KBM-7 (cell line): ENCODE measurements at regions not wholly inside any gene's neighbourhood (a gene's known extent, or its start where the extent isn't known, plus 50 kb on each side); places are given as distances from the start of the nearest gene placed in this dataset.
"Not testable (repeated sequence)": the region's sequence is repeated elsewhere in the genome, so short reads cannot be mapped to it uniquely, and the experiment has no call there.

Experiments
- DNase-seq: peaks from one replicate; pipeline ENCODE4 v3.0.0-alpha.2; 2015
- in situ Hi-C: fragments of 300-500 bp; cut with MboI; formaldehyde crosslinking; loops from 2 replicates; pipeline ENCODE4 v1.14.3; 2020; ENCODE audit warnings: low sequenced_read_pairs, low pct_unique_long_range_greater_than_20kb, mixed read lengths

DNA sequence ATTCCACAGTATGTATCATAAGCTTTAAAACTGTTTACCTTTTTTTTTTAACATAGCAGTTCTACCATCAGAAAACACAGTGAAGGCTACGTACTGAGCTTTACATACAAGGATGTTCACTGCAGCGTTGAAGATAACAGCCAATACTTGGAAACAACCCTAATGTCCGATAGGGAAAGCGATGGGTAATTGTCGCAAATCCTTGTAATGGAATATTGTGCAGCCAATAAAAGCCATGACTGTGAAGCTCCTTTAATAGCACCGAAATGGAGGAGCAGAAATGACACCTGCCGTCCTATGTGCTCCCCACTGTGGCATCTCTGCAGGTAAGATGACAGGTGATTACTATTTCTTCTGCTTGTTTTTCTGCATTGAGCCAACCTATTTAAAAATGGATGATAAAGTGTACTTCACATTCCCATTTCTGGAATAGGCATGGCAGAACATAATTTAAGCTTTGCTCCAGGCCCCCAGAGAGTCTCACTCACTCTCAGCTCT lies 523.8 kb downstream of the PTPRU start:
- DNase-seq, result no peak
- in situ Hi-C loops, result no loop called here

DNA sequence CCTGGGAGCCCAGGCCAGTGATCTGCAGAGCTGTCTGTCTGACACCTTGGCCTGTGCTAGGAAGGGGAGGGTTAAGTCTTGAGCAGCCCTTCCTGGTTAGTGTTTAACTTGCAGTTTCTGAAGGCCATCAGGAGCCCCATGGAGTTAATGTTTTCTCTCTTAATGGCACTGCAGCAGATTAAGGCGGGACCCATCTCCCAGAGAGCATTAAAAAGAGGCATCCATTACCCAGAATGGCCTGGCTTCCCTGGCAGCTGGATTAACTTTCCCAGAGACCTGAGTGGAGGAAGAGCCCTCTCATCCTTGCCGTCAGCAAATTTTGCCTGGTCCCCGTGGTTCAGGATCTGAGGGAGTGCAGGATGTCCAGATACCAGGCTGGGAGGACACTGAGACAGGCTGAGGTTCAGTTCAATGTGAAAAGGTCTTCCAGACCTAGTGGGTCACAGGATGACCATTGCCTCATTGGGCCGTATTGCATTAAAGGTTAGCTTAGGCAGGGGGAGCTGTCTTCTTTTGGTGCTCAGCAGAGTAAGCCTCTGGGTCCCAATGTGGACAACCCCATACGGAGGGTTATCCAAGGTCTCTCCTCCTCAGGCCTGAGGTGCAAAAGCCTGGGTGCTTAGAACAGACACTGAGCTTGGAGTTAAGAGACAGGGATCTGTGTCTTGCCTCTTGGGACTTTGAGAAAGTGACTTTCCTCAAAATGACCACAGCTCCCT lies 522.6 kb downstream of the PTPRU start:
- no peak for DNase-seq
- in situ Hi-C loops, result no loop called here

DNA sequence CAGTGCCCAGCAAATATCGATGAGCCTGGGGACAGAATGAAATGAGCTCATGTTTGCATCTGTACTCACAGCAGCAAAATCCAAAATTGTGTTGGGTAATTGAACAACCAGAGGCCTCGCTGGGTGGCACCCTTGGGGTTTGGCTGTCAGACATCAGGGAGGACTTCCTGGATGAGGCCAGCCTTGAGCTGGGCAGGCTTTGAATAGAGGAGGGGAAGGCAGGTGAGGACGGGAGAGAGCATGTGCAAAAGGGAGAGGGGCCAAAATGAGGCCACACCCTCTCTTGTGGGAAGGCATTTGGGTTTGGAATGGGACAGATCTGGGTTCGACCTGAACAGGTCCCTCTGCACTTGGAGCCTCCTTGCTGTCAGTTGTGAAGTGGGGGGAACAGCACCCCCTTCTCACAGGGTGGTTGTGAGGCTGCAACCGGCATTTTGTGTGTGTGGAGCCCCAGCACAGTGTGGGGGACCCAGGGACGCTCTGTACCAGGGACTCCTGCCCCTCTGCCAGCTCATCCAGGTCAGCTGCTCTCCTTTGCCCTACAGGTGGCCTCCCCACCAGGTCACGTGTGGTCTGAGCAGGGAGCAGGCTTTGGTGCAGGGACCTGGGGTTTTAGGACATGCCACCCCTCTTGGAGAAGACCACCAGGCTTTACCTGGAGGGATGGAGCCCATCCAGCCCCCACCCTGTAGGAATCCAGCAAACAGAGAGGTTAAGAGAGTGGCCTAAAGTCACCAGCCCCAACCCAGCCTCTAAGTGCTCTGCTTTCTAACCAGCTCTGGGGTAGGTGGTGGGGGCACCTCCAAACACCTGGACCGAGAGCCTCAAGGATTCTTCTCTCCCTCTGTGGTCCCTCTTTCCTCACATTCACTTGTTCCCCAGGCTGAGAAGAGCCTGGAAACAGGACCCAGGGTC lies 521.8 kb downstream of the PTPRU start:
- in situ Hi-C loops, result no loop called here

DNA sequence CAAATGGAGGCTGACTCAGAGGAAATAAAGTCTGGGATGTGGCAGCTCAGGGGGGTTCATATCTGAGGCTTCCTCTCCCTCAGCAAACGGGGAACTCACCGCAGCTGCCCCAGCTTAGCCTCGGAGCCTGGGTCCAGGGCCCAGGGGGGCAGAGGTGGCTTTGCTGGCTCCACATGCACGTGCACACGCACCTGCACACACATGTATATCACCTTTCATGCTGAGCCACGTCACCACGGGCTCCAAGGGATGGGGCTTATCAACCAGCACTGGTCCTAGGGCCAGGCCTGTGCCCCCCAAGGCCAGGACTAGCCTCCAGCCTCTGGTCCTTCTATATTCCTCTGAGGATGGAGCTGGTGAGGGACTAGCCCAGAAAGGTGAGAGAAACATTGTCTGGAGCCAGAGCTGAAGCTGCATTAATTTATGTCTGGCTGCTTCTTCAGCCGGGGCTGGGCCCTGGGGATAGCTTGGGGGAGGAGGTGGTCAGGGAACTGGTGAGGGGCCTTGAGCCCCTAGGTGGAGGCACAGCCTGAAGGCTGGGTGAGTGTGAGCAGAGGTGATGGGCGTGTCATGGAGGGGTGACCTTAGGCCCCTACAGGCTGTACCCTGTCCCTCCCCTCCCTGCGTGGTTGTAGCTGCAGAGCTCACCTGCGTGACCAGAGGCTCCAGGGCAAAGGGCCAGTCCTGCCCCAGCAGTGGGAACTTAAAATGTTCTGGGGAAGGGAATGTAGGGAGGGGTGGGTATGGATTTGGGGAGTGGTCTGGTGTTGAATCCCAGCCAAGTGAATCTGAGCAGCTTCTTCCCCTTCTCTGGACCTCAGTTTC lies 520.8 kb downstream of the PTPRU start:
- in situ Hi-C loops, result no loop called here

More for the DNA sequence above, 521.8 kb downstream of the PTPRU start:
- DNase-seq, result no peak

DNA sequence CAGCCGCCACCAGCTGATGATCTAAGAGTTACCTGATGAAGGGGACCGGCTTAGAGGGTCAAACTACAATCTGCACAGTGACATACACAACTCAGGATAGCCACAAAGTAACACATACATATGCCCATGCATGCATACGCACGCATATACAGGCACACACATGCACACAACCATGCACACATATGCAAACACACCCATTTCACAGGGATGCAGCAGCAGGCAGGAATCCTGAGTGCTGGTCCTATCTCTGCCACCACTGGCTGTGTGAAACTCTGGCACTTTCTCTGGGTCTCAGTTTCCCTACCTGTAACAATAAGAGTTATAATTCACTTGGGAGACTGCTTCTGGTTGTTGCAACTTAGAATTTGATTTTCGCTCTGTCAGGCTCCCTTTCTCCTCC lies 520.2 kb downstream of the PTPRU start:
- DNase-seq, result no peak
- in situ Hi-C loops, result no loop called here

More for the DNA sequence above, 520.8 kb downstream of the PTPRU start:
- no peak for DNase-seq

DNA sequence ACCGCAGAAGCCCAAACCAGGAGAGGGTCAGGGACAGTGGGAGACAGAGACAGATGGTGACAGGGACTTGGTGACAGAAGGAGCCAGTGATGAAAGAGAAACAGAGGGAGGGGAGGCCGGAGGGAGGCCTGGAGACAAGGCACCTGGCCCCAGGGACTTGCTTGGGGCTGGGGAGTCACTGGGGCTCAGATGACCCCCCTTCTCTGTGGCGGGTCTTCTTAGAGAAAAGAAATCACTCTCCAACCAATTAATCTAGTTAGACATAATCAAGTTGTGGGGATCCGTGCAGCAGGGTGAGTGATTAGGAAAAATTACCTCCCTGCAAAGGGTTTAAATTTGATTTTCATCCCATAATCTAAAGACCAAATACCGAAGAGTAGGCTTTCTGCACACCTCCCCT lies 519.8 kb downstream of the PTPRU start:
- in situ Hi-C loops, result no loop called here

DNA sequence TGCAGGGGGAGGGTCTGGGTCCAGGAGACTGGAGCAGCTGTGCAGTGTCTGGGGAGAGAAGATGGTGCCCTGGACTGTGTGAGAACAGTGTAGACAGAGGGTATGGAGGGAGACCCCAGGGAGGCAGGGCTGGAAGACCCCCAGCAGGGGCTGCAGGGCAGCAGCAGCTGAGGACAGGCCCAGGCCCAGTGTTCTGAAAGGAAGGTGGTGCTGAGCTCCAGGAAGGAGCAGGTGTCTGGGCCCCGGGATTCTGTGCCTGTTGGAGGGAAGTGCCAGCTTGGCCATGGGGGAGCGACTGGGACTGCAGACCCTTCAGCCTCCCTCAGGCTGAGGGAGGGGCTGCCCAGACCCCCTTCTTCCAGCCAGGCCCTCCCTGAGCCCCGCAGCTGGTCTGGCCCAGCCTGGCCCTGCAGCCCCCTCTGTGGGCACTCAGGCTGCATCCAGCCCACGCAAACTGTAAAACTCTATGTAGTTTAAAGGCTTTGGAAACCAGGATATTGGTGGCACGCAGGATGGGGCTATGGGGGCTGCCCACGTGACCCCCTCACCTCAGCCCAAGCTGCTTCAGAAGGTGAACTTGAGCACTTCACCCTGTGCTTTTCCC lies 519.2 kb downstream of the PTPRU start:
- DNase-seq, in situ Hi-C loops: not testable (repeated sequence)

More for the DNA sequence above, 519.8 kb downstream of the PTPRU start:
- no peak for DNase-seq

DNA sequence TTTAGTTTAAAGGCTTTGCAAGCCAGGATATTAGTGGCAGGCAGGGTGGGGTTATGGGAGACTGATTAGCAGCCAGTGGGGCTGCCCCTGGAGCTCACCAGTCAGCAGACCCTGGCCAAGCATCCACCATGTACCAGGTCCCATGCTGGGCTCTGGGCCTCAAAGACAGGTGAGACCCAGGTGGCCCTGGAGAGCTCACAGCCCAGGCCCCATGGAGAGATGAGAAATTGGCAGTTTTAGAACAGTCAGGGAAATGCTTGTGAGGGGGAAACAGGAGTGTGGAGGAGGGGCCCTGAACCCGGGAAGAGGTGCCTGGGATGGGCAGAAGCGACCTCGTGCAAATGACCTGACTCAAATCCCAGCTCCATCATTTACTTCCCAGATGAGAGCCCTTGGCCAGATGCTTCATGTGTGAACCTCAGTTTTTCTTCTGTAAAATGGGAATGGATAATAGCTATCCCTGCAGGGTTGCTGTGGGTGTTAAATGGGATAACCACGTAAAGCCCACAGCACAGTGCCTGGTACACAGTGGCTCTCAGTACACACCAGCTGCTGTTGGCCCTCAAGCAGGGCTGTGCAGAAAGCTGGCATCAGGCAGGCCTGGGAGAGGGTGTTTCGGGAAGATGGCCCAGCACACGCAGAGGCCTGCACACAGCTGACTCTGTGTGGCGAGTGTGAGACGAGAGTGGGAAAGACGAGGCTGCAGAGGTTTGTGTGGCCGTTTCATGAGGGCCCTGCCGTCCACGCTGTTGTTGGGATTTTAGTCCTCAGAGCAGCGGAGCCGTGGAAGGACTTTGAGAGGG lies 518.5 kb downstream of the PTPRU start:
- in situ Hi-C loops, result no loop called here
- DNase-seq, result no peak

DNA sequence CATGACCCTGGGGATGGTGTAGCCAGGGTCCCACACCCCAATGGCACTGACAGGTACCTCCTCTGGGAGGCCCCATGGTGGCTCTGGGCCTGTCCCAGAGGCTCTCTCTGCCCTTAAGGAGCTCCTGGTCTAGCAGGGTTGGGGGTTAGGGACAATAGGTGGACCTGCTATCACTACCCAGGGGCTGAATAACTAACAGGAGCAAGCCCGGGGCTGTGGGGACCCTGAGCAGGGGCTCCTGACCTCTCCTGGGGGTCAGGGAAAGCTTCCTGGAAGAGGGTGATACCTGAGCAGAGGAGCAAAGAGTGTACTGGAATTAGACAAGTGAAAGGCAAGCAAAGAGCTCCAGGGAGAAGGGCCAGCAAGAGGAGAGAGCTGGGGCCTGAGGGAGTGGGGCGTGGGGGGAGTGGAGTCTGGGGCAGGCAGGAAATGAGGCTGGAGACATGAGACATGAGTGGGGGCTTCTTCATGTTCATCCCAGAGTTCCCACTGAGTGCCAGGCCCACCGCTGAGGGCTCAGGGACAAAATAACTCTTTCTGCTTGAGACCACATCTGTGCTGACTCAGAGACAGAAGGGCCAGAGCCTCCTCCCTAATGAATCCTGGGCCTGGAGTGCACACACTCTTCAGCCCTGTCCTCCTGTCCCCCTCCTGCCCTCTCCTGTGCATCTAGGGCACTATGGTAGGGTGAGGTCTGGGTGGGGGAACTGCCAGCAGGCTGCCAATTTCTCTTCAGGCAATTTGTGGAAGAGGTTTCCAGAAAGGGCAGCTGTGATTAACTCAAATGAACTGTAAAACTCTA lies 517.6 kb downstream of the PTPRU start:
- in situ Hi-C loops, result no loop called here
- no peak for DNase-seq

DNA sequence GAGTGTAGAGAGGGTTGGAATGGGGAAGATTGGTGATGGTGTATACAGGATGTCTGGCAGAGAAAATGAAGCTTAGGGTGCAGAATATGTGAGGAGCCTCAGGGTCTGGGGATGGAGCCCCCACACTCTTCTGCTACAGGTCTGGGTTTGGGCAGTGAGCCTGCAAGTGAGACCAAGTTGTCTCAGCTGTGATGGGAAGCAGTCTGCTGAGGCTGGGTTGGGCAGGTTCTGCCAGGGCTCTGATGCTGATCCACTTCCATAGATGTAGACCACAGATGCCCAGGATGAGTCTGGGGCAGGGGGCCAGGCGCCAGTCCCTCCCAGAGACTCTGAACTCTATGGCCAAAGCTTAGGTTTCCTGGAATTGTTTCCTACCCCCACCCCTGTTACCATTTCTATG lies 516.9 kb downstream of the PTPRU start:
- in situ Hi-C loops, result no loop called here
- no peak for DNase-seq

DNA sequence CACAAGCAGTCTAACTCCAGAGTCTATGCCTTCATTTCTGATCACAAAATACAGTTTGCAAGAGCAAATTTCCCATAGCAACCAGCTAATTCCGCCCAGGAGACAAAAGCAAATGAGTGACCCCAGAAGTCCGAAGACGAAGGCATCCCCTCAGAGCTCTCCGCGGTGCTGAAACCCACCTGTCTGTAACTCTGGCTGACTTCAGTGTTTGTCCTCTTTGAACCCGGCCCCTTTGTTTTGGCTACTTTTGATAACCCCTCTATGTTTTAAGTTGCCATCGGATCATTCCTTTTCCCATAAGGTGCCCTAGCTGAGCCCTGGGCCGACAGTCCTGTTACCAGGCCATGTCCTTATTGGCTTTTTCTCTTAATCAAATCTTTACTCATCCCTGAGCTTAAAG lies 515.8 kb downstream of the PTPRU start:
- in situ Hi-C loops, result no loop called here
- DNase-seq, result no peak

DNA sequence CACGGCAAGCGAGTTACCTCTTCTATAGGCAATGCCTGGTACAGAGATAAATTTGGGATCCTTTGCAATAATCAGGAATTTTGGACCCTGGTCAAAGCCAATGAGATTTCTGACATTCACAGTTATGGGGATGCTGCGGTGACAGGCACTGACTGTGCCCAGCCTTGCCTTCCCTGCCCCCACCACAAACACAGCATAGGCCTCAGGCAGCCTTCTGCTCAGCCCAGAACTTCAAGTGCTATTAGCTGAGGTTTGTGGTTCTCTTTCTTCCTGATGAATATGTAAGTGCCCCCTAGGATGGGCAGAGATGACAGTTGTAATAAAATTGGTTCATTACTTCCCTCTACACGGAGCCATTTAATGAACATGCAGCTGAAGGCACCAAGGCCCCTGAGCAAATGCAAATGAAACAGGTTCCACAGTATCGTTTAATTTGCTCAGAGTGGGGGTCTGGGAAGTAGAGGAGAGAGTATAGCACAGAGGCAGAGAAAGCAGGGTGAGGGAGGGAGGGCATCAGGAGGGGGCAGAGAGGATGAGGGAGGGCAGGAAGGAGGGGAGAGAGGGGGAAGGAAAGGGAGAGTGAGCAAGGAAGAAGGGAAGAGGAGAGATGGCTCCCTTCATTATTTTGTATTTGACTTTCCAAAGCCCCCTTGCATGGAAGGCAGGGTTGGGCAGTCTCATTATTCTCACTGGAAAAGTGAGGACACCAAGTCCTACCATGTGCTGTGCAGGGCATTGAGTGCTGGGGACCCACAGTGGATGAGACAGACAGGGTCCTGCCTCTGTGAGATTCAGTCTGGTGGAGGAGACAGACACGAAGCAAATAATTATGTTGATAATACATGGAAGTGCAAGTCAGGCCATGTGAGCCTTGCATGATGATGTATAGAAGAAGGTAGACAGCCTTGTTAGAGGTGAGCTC lies 513.0 kb downstream of the PTPRU start:
- in situ Hi-C loops, result no loop called here
- DNase-seq, result no peak

DNA sequence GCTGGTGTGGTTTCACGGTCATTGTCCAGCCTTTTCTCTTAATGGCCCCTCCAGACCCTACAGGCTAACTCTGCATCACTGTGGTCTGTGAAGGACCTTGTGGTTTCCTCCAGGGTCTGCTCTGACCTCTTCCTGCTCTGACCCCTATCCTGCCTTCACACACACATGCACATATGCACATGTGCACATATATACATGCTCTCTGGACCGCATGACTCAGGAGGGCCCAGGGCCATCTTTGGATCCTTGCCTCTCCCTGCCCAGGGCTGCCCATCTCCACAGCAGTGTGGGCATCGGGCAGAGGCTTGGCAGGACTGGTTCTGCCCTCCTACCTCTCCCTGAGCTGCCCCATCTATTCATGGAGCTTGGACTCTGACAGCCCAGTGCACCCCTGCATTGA lies 510.9 kb downstream of the PTPRU start:
- in situ Hi-C loops, result no loop called here
- no peak for DNase-seq

DNA sequence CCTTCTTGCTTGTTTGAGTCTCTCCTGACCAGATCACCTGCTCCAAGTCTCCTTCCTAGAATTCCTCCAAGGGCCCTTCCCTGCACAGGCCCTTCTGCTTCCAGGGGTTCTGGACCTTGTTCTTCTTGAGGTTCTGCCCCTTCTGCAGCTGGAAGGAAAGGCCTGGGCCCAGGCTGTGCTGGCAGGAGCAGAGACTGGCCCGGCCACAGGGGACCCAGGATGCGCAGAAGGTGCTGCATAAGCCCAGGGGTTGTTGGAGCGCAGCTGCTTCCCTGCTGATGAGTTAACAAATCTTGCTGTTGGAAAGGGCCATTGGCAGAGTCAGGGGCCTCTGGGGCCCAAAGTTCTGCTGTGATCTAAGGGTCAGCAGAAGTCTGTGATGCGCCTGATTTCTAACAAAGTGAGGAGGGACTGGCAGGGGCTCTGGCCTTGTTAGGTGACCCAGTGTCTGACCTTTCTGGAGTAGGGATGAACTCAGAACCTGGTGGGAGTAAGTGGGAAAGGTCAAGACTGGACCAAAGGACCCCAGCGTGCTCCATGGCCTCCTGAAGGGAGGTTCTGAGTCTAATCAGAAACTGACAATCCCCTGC lies 509.8 kb downstream of the PTPRU start:
- no peak for DNase-seq
- in situ Hi-C loops, result no loop called here

DNA sequence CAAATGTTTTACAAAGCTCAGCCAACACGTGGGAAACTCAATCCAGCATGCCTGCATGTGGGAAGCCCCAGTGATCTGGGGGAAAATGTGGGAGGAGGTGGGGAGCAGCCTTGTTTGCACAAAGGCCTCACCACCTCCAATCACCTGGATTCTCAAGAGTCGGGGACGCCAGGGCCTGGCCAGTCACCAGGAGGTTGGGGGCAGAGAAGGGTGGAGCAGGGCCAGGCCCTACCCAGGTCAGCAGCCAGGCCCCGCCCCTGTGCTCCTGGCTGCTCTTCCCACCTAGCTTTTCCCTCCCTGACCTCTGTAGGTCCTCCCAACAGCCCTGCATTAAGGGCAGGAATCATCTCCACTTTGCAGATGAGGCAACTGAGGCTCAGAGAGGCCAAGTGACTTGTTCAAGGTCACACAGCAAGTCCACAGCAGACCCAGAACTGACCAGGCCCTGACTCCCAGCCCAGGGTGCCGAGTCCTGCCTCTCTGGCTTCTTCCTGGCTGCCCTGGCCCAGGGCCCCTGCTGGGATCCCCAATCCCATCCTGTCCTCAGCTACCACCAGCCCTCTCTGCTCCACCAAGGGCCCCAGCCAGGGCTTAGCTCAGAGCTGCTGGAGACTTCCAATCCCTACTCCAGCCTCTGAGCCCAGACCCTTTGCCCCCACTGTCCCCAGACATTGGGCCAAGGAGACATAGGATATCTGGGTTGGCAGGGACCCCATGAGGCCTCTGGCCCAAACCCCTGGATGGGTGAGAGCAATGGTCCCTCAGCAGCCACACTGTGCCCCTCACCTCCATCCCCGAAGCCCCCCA lies 508.6 kb downstream of the PTPRU start:
- DNase-seq, result no peak
- in situ Hi-C loops, result no loop called here
